ENCODE measurements at regions not wholly inside any gene's neighbourhood (a gene's known extent, or its start where the extent isn't known, plus 50 kb on each side); places are given as distances from the start of the nearest gene placed in this dataset.

DNA sequence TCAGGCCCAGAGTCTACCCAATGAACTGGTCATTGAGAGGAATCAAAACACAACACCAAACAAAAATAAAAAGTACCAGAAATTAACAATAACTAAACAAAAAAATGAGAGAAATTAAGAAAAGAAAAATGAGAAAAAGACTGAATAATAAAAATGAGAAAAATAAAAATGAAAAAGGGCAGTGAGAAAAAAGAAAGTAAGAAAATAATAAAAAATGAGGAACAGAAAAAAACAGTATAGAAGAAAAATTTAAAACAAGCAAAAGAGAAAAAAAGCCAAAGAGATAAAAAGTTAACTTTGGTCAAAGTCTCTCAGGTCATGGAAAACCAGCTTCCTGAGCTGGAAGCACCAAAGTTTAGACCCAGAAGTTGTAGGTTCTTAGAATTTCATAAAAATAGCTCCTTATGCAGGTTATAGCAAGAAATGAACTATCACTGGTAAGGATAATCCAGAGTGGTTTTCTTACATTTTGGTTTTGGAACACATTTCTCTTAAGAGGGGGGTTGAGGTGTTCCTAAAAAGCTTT lies 51.0 kb upstream of the WDR17 start:
- no peak for DNase-seq
